B cell (primary cell): ENCODE measurements at regions not wholly inside any gene's neighbourhood (a gene's known extent, or its start where the extent isn't known, plus 50 kb on each side); places are given as distances from the start of the nearest gene placed in this dataset.

Experiments used
- ATAC-seq: fragments of 200-7000 bp; cut with Tn5 transposase; one replicate; pipeline ENCODE4 v1.10.0; 2021; ENCODE audit warnings: low read depth, mild to moderate bottlenecking, moderate number of reproducible peaks, moderate library complexity
- CTCF ChIA-PET: fragments of 350-600 bp; sonication (Branson Sonifier 250); formaldehyde crosslinking; loops from one replicate; lab custom pipeline; 2021; ENCODE audit warnings: antibody characterized with exemption, inconsistent platforms; lab: Charles Lee
- POLR2A ChIA-PET: fragments of 350-600 bp; sonication (Branson Sonifier 250); formaldehyde crosslinking; loops from one replicate; lab custom pipeline; 2021; ENCODE audit warnings: antibody characterized with exemption; lab: Charles Lee
- DNase-seq: peaks from one replicate; pipeline ENCODE4 v3.0.0; 2013
- H2AFZ ChIP-seq: 2 replicates; pipeline ENCODE4 v1.6.1; 2012; ENCODE audit warnings: mild to moderate bottlenecking, low read depth, low read length; ENCODE audit not compliant: insufficient read depth, poor library complexity, severe bottlenecking
- H3K27ac ChIP-seq, 2 donors: 1 replicate in 1 of 2; 2 replicates in 1 of 2; pipeline ENCODE4 v1.5.1; 2012 to 2013; ENCODE audit warnings: low read length in 2 of 2, mild to moderate bottlenecking in 2 of 2, moderate library complexity in 1 of 2
- H3K27me3 ChIP-seq, 4 experiments: fragments of 200-600 bp in 1 of 4; sonication (generic) in 1 of 4; replicated peaks in 1 of 4; 1 replicate in 2 of 4; 2 replicates in 2 of 4; pipeline versions ENCODE4 v1.6.1 to v1.7.0; 2013 to 2016; ENCODE audit warnings: low read length in 3 of 4, mild to moderate bottlenecking in 2 of 4, mixed read lengths in 1 of 4, moderate library complexity in 1 of 4; ENCODE audit not compliant: insufficient read depth in 4 of 4, control insufficient read depth in 3 of 4; ENCODE audit errors: control extremely low read depth in 1 of 4
- H3K36me3 ChIP-seq, 2 experiments: replicated peaks in 1 of 2; 1 replicate in 1 of 2; 2 replicates in 1 of 2; pipeline versions ENCODE4 v1.6.1 to v1.7.1; 2013; ENCODE audit warnings: low read length in 1 of 2; ENCODE audit not compliant: insufficient read depth in 2 of 2, control insufficient read depth in 1 of 2; ENCODE audit errors: control extremely low read depth in 1 of 2, extremely low read depth in 1 of 2
- H3K4me1 ChIP-seq, 2 donors: fragments of 200-600 bp in 1 of 2; sonication (generic) in 1 of 2; 1 replicate in 1 of 2; 2 replicates in 1 of 2; pipeline versions ENCODE4 v1.5.1 to v1.6.1; 2013 to 2017; ENCODE audit warnings: low read length in 2 of 2; ENCODE audit not compliant: control insufficient read depth in 2 of 2, insufficient read depth in 2 of 2
- H3K4me2 ChIP-seq: replicated peaks from 2 replicates; pipeline ENCODE3; 2012; ENCODE audit warnings: mild to moderate bottlenecking, low read depth, low read length; ENCODE audit not compliant: poor library complexity, severe bottlenecking
- H3K4me3 ChIP-seq, 5 experiments: fragments of 200-600 bp in 1 of 5; sonication (generic) in 1 of 5; 1 replicate in 3 of 5; 2 replicates in 2 of 5; pipeline versions ENCODE4 v1.5.1 to v1.7.0; 2011 to 2016; ENCODE audit warnings: low read length in 4 of 5, mild to moderate bottlenecking in 4 of 5, low read depth in 2 of 5, control low read depth in 1 of 5, moderate library complexity in 1 of 5; ENCODE audit not compliant: insufficient read depth in 1 of 5; ENCODE audit errors: control extremely low read depth in 1 of 5, extremely low read depth in 1 of 5
- H3K79me2 ChIP-seq: fragments of 200-600 bp; sonication (generic); one replicate; pipeline ENCODE4 v1.6.0; 2016; ENCODE audit warnings: low read length; ENCODE audit not compliant: control insufficient read depth, insufficient read depth
- H3K9ac ChIP-seq: fragments of 200-600 bp; sonication (generic); 2 replicates; pipeline ENCODE4 v1.6.1; 2017; ENCODE audit warnings: mild to moderate bottlenecking, low read length, moderate library complexity
- H3K9me3 ChIP-seq, 3 donors: one replicate each; pipeline versions ENCODE4 v1.6.1 to v1.7.1; 2013; ENCODE audit warnings: low read length in 2 of 3; ENCODE audit not compliant: control insufficient read depth in 2 of 3, insufficient read depth in 1 of 3; ENCODE audit errors: control extremely low read depth in 1 of 3
- H4K20me1 ChIP-seq: 2 replicates; pipeline ENCODE4 v1.6.0; 2012; ENCODE audit warnings: mild to moderate bottlenecking, low read length; ENCODE audit not compliant: insufficient read depth, control insufficient read depth, poor library complexity, severe bottlenecking
- H3K27ac Mint-ChIP-seq: one replicate; pipeline ENCODE4 v1.8.0; 2021; ENCODE audit warnings: mixed read lengths
- H3K27me3 Mint-ChIP-seq: one replicate; pipeline ENCODE4 v1.8.0; 2021; ENCODE audit warnings: mixed read lengths
- H3K4me1 Mint-ChIP-seq: one replicate; pipeline ENCODE4 v1.8.0; 2021; ENCODE audit warnings: mixed read lengths
- H3K4me3 Mint-ChIP-seq: one replicate; pipeline ENCODE4 v1.8.0; 2021; ENCODE audit warnings: mixed read lengths
- H3K9me3 Mint-ChIP-seq: one replicate; pipeline ENCODE4 v1.8.0; 2022; ENCODE audit warnings: mixed read lengths; ENCODE audit not compliant: insufficient read depth
- CTCF ChIP-seq: fragments of 200-600 bp; IDR thresholded peaks from one replicate; pipeline ENCODE4 v1.8.0; 2022; ENCODE audit warnings: antibody characterized with exemption, mild to moderate bottlenecking
- EZH2 ChIP-seq: IDR thresholded peaks from 2 replicates; pipeline ENCODE4 v1.6.1; 2012; ENCODE audit warnings: borderline replicate concordance, low read depth, mild to moderate bottlenecking, moderate library complexity, low read length; ENCODE audit not compliant: insufficient read depth, poor library complexity, severe bottlenecking
- WGBS: methylation state at CpG from one replicate; pipeline ENCODE4 v1.1.5; 2013; ENCODE audit warnings: missing lambda C conversion rate; ENCODE audit not compliant: insufficient coverage; 5-methylcytosine and 5-hydroxymethylcytosine counted together
- intact Hi-C: fragments of 100-400 bp; cut with micrococcal nuclease; formaldehyde crosslinking; loops from one replicate; pipeline ENCODE4 v1.10.0; 2022

GRCh38 chr12:115840159-115840558 lies 437.3 kb downstream of the MED13L start:
- no peak for TF ChIP-seq CTCF
- no peak for TF ChIP-seq EZH2
- Histone ChIP-seq H2AFZ (no peak overlapping the region), H3K4me2 (no peak overlapping the region), H3K4me3 (no peak overlapping the region), H3K36me3 (no peaks in the 10 kb centered on the region), H3K9ac (no peak overlapping the region), H3K4me1 (no peaks in the 10 kb centered on the region), H3K27me3 (peaks cover 0 to 4% (median 0%) of the 10 kb centered on the region in 4 experiments), H3K79me2 (no peaks in the 10 kb centered on the region), H3K27ac (no peak overlapping the region), H3K9me3 (peaks cover 0 to 6% (median 0%) of the 10 kb centered on the region in 3 donors), H4K20me1 (no peaks in the 10 kb centered on the region)
- Mint-ChIP-seq H3K9me3 (no peaks in the 10 kb centered on the region), H3K27me3 (peaks cover 4% of the 10 kb centered on the region), H3K4me1 (no peaks in the 10 kb centered on the region), H3K4me3 (no peak overlapping the region), H3K27ac (no peak overlapping the region)
- POLR2A ChIA-PET = no interaction called here
- 88% methylated on average over 10 of the region's 10 CpGs for WGBS
- ATAC-seq = no peak
- intact Hi-C loops = no loop called here
- CTCF ChIA-PET = no interaction called here
- DNase-seq = no peak

GRCh38 chr12:115838952-115839351 lies 438.5 kb downstream of the MED13L start:
- Histone ChIP-seq H3K9me3 (peaks cover 0 to 6% (median 0%) of the 10 kb centered on the region in 3 donors), H3K36me3 (no peaks in the 10 kb centered on the region), H3K79me2 (no peaks in the 10 kb centered on the region), H3K27me3 (peaks cover 0 to 4% (median 0%) of the 10 kb centered on the region in 4 experiments), H2AFZ (no peak overlapping the region), H3K4me1 (no peaks in the 10 kb centered on the region), H3K27ac (no peak overlapping the region), H3K4me3 (no peak overlapping the region), H4K20me1 (no peaks in the 10 kb centered on the region), H3K4me2 (no peak overlapping the region), H3K9ac (no peak overlapping the region)
- intact Hi-C loops = no loop called here
- TF ChIP-seq CTCF (no peak), EZH2 (no peak)
- ATAC-seq (no peak), DNase-seq (no peak)
- Mint-ChIP-seq H3K27ac (no peak overlapping the region), H3K9me3 (no peaks in the 10 kb centered on the region), H3K4me1 (no peaks in the 10 kb centered on the region), H3K27me3 (peaks cover 4% of the 10 kb centered on the region), H3K4me3 (no peak overlapping the region)
- POLR2A ChIA-PET = no interaction called here
- CTCF ChIA-PET = interaction anchor here (0.6 kb wide), 1 partner anchor 16 kb away, joined by 4 read pairs; no protein-coding TSS in a partner anchor
- WGBS = 63% methylated on average over 1 of the region's 1 CpG
